Activated naive CD8-positive, alpha-beta T cell (primary cell): ENCODE measurements at regions not wholly inside any gene's neighbourhood (a gene's known extent, or its start where the extent isn't known, plus 50 kb on each side); places are given as distances from the start of the nearest gene placed in this dataset.

Source experiments
- H3K27ac Mint-ChIP-seq: one replicate; pipeline ENCODE4 v1.8.0; 2021; ENCODE audit warnings: mixed read lengths
- H3K27me3 Mint-ChIP-seq: one replicate; pipeline ENCODE4 v1.8.0; 2021; ENCODE audit warnings: mixed read lengths
- H3K36me3 Mint-ChIP-seq: one replicate; pipeline ENCODE4 v1.8.0; 2021; ENCODE audit warnings: mixed read lengths
- H3K4me1 Mint-ChIP-seq: one replicate; pipeline ENCODE4 v1.8.0; 2021; ENCODE audit warnings: low read depth, mixed read lengths
- H3K4me3 Mint-ChIP-seq: one replicate; pipeline ENCODE4 v1.8.0; 2021; ENCODE audit warnings: mild to moderate bottlenecking, mixed read lengths
- H3K9me3 Mint-ChIP-seq: one replicate; pipeline ENCODE4 v1.8.0; 2021; ENCODE audit warnings: low read depth, mixed read lengths

DNA sequence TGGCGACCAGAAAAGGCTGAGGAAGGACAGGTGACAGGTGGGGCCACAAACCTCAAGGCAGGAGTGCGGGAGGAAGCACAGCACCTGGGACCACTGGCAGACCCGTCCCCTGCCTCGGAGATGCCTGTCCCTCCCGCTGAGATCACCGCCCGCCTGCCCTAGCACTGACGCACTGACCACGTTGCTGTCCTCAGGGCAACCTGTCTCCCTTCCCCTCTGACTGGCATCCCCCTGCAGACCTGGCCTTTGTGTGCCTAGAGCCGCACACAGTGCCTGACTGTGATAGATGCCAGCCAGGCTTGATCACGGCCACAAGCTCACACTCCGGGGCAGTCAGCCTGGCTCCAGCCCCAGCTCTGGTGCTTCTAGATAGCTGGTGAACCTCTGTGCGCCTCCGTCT is 58.4 kb upstream of the EN2 start:
- no peak overlapping the region for H3K4me3 Mint-ChIP-seq
- peaks cover 2% of the 10 kb centered on the region for H3K4me1 Mint-ChIP-seq
- peaks cover 12% of the 10 kb centered on the region for H3K27me3 Mint-ChIP-seq
- H3K9me3 Mint-ChIP-seq: no peaks in the 10 kb centered on the region
- H3K27ac Mint-ChIP-seq: no peak overlapping the region
- no peaks in the 10 kb centered on the region for H3K36me3 Mint-ChIP-seq

DNA sequence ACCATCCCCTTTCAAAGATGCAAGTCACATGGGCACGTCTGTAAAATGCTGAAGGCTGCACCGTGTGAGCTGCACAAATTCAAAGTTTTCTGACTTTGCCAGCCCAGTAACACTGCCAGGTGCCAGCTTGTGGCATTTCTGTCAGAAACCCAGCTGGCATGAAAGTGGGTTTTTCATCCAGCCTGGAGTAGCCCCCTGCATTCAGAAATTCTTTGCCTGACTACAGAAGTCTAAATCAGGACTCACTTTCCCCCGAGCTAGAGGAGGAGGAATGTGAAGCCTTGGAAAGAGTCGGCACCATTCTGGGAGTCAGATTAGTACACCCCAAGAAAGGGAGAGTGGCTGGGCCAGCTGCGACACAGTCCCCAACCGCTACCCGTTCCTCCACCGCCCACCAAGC is 56.7 kb upstream of the EN2 start:
- no peaks in the 10 kb centered on the region for H3K9me3 Mint-ChIP-seq
- peaks cover 9% of the 10 kb centered on the region for H3K4me1 Mint-ChIP-seq

DNA sequence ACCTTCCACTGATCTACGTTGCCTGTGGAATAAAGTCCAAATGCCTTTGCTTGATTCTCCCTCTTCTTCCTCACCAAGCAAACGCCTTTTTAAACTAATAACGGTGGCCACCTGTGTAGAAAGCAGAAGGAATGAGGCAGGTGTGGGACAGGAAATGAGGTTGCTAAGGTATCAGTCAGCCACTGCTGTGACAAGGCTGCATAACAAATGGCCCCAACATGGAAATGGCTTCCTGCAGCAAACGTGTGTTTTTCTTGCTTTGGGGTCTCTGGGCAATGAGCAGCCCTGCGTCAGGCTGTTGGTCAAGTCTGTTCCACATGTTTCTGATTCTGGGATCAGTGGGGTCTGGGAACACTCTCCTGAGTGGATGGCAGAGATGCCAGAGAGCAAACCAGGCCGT is 56.0 kb upstream of the EN2 start:
- H3K27me3 Mint-ChIP-seq: peaks cover 19% of the 10 kb centered on the region
- H3K9me3 Mint-ChIP-seq: no peaks in the 10 kb centered on the region
- H3K4me3 Mint-ChIP-seq: no peak overlapping the region
- no peaks in the 10 kb centered on the region for H3K36me3 Mint-ChIP-seq
- H3K4me1 Mint-ChIP-seq: peaks cover 11% of the 10 kb centered on the region
- no peak overlapping the region for H3K27ac Mint-ChIP-seq

More for the DNA sequence above, 56.7 kb upstream of the EN2 start:
- Mint-ChIP-seq H3K27ac (no peak overlapping the region), H3K4me3 (no peak overlapping the region), H3K36me3 (no peaks in the 10 kb centered on the region), H3K27me3 (peaks cover 17% of the 10 kb centered on the region)

DNA sequence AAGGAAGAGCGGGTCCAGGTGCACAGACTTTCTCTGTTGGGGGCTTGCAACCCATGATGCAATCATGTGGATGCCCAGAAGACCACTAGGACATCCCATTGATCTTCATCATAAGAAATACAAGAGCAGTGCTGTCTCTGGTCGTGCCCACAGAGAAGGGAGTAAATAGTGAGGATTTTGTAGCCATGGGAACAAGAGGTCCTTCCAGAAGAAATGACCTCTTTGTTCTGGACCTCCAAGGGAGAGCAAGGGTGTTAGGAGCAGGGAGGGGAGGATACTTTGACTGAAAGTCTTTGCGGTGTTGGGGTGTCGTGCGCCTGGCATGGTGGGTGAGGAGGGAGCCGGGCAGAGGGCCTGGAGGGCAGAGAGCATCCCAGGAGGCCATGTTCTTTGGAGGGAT is 55.0 kb upstream of the EN2 start:
- Mint-ChIP-seq H3K36me3 (no peaks in the 10 kb centered on the region), H3K27ac (no peak overlapping the region), H3K4me3 (no peak overlapping the region), H3K27me3 (peaks cover 19% of the 10 kb centered on the region), H3K9me3 (no peaks in the 10 kb centered on the region), H3K4me1 (peaks cover 11% of the 10 kb centered on the region)

DNA sequence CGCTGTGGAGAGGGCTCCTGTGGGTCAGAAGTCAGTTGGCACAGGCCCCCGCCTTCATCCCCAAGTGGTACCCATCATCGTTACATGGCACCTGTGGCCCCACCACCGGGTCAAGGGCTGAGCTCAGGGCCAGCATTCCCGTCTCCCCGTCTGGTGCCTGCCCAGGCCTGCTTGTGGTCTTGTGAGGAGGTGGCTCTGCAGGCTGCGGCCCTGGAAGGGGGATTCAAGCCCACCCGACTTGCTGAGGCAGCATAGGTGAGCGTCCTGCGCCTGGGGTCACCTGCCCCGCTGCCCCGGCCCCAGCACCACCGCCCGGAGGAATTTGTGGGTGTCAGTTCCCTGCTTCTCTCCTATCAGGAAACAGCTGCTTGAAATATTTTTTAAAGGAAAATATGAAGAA is 53.0 kb upstream of the EN2 start:
- Mint-ChIP-seq H3K27ac (no peak overlapping the region), H3K27me3 (peaks cover 21% of the 10 kb centered on the region), H3K36me3 (no peaks in the 10 kb centered on the region), H3K9me3 (no peaks in the 10 kb centered on the region), H3K4me1 (peaks cover 19% of the 10 kb centered on the region), H3K4me3 (no peak overlapping the region)

DNA sequence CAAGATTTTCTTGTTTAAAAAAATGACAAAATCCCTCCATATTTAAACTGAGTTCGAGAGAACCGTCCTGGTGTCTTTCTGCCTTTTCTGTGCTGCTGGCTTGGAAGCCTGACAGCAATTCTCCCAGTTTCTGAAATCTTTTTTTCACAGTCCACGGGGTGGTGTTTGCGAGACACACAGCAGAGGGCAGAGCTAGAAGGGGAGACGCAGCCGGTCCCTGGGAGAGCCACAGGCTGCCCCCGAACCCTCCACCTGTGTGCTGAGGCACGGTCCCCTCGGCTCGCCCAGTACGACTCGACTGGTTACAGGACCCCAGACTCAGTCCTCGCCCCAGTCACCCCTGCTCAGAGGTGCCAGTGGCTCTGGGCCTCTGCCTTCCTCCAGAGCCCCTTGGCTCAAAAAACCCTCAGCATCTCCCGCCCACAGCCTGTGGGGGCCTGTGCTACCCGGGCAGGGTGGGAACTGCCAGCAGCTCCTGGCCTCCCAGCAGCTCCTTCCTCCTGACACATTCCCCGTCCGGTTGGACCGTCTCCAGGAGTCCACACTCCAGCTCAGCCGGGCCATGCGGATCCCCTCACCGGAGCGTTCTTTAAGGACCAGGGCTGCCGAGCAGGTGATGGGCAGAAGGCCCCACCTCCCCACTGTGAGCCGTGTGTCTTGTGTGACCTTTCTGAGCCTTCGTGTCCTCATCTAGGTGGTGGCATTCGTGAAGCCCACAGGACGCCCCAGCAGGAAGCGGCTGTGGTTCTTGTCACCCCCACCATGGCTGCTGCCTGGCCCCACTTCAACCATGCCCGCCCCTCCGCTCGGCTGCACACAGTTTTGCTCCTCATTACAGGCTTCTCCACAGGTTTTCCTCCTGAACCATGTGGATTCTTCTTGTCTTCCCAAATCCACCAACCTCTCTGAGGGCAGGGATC is 52.3 kb upstream of the EN2 start:
- Mint-ChIP-seq H3K4me3 (no peak overlapping the region), H3K27ac (no peak overlapping the region), H3K36me3 (no peaks in the 10 kb centered on the region), H3K9me3 (no peaks in the 10 kb centered on the region), H3K4me1 (peaks cover 24% of the 10 kb centered on the region), H3K27me3 (peaks cover 20% of the 10 kb centered on the region)

DNA sequence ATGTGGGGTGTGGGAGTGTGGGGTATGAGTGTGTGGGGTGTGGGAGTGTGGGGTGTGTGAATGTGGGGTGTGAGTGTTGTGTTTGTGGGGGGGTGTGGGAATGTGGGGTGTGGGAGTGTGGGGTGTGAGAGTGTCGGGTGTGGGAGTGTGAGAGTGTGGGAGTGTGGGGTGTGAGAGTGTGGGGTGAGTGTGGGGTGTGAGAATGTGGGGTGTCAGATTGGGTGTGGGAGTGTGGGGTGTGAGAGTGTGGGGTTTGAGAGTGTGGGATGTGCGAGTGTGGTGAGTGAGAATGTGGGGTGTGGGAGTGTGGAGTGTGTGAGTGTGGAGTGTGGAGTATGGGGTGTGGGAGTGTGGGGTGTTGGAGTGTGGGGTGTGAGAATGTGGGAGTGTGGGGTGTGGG is 50.1 kb upstream of the EN2 start:
- H3K36me3 Mint-ChIP-seq: no peaks in the 10 kb centered on the region
- no peak overlapping the region for H3K4me3 Mint-ChIP-seq
- H3K27ac Mint-ChIP-seq: no peak overlapping the region
- H3K9me3 Mint-ChIP-seq: no peaks in the 10 kb centered on the region
- H3K4me1 Mint-ChIP-seq: peaks cover 32% of the 10 kb centered on the region
- H3K27me3 Mint-ChIP-seq: peaks cover 24% of the 10 kb centered on the region
